Omental fat pad (tissue), 3 donors: ENCODE measurements at regions not wholly inside any gene's neighbourhood (a gene's known extent, or its start where the extent isn't known, plus 50 kb on each side); places are given as distances from the start of the nearest gene placed in this dataset.

Experiments
- ATAC-seq: fragments of 150-250 bp; one replicate; pipeline ENCODE4 v1.9.1; 2016; ENCODE audit warnings: mild to moderate bottlenecking, moderate library complexity; ENCODE audit not compliant: low FRiP score
- DNase-seq: peaks from one replicate; pipeline ENCODE4 v3.0.0-alpha.2; 2019; ENCODE audit warnings: low spot score
- TF ChIP-seq, protein P1 (sequence below), 3 donors: fragments of 450-650 bp; IDR thresholded peaks; one replicate each; pipeline ENCODE4 v1.5.1; 2016 to 2017; ENCODE audit warnings: antibody characterized with exemption in 3 of 3, mild to moderate bottlenecking in 3 of 3, moderate library complexity in 2 of 3

DNA sequence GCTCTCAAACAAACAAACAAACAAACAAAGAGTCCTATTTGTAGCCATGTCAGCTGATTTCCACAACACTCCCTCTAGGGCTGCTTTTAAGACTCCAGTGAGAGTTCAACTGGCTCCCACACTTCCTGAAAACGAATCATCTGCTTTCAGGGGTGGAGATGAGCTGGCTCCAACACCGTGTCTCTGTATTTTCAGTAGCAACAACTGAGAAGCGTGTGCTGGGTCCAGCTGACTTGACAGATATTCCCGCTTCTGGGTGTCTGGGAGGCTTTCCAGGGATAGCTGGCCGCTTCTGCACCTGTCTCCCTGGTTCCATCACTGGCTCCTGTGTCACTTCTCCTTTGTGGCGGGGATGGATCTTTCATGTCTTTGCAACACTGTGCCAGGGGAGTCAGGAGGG is 272.5 kb upstream of the SOX4 start:
- TF ChIP-seq, protein P1, sequence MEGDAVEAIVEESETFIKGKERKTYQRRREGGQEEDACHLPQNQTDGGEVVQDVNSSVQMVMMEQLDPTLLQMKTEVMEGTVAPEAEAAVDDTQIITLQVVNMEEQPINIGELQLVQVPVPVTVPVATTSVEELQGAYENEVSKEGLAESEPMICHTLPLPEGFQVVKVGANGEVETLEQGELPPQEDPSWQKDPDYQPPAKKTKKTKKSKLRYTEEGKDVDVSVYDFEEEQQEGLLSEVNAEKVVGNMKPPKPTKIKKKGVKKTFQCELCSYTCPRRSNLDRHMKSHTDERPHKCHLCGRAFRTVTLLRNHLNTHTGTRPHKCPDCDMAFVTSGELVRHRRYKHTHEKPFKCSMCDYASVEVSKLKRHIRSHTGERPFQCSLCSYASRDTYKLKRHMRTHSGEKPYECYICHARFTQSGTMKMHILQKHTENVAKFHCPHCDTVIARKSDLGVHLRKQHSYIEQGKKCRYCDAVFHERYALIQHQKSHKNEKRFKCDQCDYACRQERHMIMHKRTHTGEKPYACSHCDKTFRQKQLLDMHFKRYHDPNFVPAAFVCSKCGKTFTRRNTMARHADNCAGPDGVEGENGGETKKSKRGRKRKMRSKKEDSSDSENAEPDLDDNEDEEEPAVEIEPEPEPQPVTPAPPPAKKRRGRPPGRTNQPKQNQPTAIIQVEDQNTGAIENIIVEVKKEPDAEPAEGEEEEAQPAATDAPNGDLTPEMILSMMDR (IDR thresholded peaks at IDR 0.05): no peak
- DNase-seq: no peak
- ATAC-seq: no peak

DNA sequence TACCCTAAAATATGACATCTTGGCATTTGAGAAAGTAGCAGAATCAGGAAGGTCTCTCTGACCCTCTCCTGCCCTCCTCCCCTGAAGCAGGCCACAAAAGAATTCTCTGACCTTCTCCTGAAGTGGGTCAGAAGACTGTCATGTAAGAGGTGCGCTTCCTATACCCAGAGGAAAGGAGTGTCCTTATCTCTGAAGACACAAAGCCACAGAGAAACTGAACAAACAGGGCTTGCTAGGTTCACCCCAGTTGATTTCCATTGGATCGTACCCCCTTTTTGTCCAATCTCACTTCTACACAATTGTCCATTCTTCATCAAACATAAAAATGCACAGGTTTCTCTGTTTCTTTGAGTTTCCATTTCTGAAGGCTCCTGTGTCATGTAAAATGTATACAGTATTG is 272.0 kb upstream of the SOX4 start:
- ATAC-seq: no peak
- no peak for DNase-seq

DNA sequence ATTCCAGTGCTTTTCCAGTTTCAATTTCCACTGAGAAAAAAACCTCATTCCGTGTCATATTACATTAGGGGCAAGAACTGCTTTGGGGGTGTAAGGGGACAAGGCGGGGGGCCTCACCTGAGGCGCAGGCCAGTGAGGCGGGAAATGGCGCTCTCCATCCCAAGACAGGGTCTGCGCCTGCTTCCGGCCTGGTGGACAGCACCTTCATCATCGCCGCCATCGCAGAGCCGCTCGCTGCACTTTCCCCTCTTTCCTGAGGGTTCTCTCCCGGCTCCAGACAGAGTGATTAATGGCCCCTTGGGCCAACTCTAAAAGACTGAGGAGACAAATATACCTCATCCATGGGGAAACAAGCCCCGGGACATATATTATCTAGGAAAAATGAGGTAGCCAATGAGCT is 270.0 kb upstream of the SOX4 start:
- no peak for DNase-seq
- ATAC-seq: no peak
- TF ChIP-seq, protein P1 (IDR thresholded peaks at IDR 0.05): no peak

More for the DNA sequence above, 272.0 kb upstream of the SOX4 start:
- TF ChIP-seq, protein P1 (IDR thresholded peaks at IDR 0.05): no peak

DNA sequence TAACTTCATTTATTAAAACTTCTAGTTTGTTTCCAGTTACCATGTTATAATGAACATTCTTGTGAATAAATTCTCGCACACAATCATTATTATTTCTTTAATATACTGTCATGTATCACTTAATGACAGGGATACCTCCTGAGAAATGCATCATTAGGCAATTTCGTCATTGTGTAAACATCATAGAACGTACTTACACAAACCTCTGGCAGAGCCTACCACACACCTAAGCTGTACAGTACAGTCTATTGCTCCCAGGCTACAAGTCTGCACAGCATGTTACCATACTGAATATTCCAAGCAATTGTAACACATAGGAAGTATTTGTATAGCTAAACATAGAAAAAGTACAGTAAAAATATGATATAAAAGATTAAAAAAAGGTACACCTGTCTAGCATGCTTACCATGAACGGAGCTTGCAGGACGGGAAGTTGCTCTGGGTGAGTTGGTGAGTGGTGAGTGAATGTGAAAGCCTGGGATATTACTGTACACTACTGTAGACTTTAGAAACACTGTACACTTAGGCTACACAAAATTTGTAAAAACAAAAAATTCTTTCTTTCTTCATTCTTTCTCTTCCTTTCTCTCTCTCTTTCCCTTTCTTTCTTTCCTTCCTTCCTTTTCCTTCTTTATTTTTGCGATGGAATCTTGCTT is 268.2 kb upstream of the SOX4 start:
- no peak for ATAC-seq
- TF ChIP-seq, protein P1 (IDR thresholded peaks at IDR 0.05): no peak
- no peak for DNase-seq

DNA sequence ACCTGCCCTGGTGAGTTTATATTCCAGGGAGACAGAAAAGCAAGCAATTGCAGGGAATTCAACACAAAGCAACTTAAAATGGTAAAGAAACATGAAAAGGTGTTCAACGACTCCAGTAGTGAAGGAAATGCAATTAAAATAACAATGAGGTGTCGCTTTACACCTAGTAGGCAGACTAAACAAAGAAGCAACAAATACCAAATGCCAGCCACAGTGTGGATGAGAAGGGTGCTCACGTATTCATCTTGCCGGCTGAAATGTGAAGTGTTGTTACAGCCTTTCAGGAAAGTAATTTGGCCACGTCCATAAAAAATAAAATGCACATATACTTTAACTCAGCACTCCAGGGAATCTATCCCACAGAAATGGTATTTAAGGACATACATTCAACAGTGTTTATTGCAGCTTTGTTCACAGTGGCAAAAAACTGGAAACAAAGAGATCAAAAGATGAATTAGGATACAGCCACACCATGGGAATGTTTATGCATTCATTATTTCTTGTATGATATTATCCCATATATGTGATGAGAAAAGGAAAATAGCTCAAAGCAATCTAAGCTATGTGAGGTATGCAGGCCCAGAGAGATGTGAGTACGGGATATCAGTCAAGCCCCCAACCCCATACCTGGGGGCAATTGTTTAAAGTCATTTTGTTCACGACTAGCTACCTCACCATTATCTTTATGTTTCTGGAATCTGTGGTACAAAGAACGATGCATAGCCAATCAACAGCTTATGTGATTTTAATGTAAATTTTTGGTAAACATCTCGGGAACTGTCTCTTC is 266.0 kb upstream of the SOX4 start:
- DNase-seq (no peak), ATAC-seq (no peak)
- TF ChIP-seq, protein P1 (IDR thresholded peaks at IDR 0.05): no peak

DNA sequence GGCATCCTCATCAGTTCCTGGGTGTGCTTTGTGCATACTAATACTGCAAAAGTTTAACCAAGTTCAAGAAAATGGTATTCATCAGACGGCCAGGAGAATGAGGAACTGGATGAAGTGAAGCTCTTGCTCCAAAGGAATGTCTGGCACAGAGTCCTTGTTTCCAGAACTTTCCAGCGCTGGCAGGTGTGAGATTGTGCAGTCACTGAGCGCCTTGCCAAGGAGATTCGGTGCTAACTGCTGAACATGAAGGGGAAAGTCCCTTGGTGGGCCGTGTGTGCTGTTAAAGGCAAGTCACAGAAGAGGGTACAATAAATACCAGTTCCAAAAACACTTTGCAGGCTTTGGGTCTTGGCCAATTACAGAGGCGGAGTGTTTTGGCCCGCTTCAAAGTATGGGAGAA is 262.3 kb upstream of the SOX4 start:
- DNase-seq (no peak), ATAC-seq (no peak)
- TF ChIP-seq, protein P1 (IDR thresholded peaks at IDR 0.05): no peak

DNA sequence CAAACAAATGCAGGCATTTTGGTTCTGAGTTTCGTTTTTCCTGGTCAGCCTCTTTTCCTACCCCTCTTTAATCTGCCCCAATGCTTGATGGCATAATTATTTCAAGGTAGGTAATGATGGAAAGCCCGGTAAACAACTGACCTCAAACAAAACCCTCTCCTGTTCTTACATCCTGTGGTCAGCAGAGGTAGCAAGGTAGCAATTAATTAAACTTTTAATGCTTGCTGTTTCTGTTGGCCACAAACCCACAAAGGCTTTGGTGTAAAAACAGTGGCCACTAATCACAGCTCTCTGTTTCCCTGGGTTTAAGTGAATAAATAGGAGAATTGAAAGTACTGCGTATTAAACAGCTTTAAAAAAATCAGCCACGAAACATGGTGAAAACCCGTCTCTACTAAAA is 261.5 kb upstream of the SOX4 start:
- no peak for ATAC-seq
- TF ChIP-seq, protein P1 (IDR thresholded peaks at IDR 0.05): no peak
- DNase-seq: no peak
